Panc1 (cell line): ENCODE measurements at regions not wholly inside any gene's neighbourhood (a gene's known extent, or its start where the extent isn't known, plus 50 kb on each side); places are given as distances from the start of the nearest gene placed in this dataset.

Experiments
- ATAC-seq: fragments of 200-7000 bp; cut with Tn5 transposase; 2 replicates; pipeline ENCODE4 v1.9.1; 2020; ENCODE audit warnings: mild to moderate bottlenecking, moderate library complexity
- BruUV-seq: library from RNA; stranded (reverse); fragments of 400-500 nt; replicated peaks from 2 replicates; lab custom pipeline; 2021; lab: Mats Ljungman, UMichigan
- CTCF ChIA-PET: fragments of 300-600 bp; sonication (Branson Sonifier 250); formaldehyde crosslinking; loops from one replicate; lab custom pipeline; 2022; ENCODE audit warnings: antibody characterized with exemption; lab: Charles Lee
- POLR2A ChIA-PET: fragments of 300-600 bp; sonication (Branson Sonifier 250); formaldehyde crosslinking; loops from one replicate; lab custom pipeline; 2022; ENCODE audit warnings: antibody characterized with exemption; lab: Charles Lee
- DNase-seq: peaks from one replicate; pipeline ENCODE4 v3.0.0-alpha.2; 2010; ENCODE audit warnings: low read depth, low spot score
- H3K27ac ChIP-seq: 2 replicates; pipeline ENCODE4 v1.5.1; 2011; ENCODE audit warnings: mild to moderate bottlenecking, low read length, inconsistent platforms
- H3K27me3 ChIP-seq: fragments of 200-500 bp; sonication (Bioruptor generic); 2 replicates; pipeline ENCODE4 v1.6.0; 2014; ENCODE audit warnings: low read length, inconsistent platforms; ENCODE audit not compliant: control insufficient read depth, insufficient read depth
- H3K36me3 ChIP-seq: fragments of 200-500 bp; sonication (Bioruptor generic); 2 replicates; pipeline ENCODE4 v1.5.1; 2014; ENCODE audit warnings: inconsistent platforms, mild to moderate bottlenecking, low read length, moderate library complexity; ENCODE audit not compliant: control insufficient read depth, insufficient read depth
- H3K4me1 ChIP-seq: 2 replicates; pipeline ENCODE4 v1.5.1; 2011; ENCODE audit warnings: inconsistent platforms, mild to moderate bottlenecking, low read length, moderate library complexity; ENCODE audit not compliant: control insufficient read depth, insufficient read depth
- H3K4me3 ChIP-seq, 2 experiments: 2 replicates each; pipeline ENCODE4 v1.5.1; 2011 to 2012; ENCODE audit warnings: low read depth in 2 of 2, low read length in 2 of 2, mild to moderate bottlenecking in 2 of 2, inconsistent platforms in 1 of 2, moderate library complexity in 1 of 2
- H3K9me3 ChIP-seq: fragments of 200-500 bp; sonication (Bioruptor generic); 2 replicates; pipeline ENCODE4 v1.5.1; 2014; ENCODE audit warnings: low read depth, mild to moderate bottlenecking, inconsistent platforms, low read length, moderate library complexity; ENCODE audit not compliant: control insufficient read depth, insufficient read depth
- CTCF ChIP-seq: fragments of 450-650 bp; IDR thresholded peaks from 2 replicates; pipeline ENCODE4 v1.5.1; 2017; ENCODE audit warnings: mild to moderate bottlenecking
- POLR2AphosphoS5 ChIP-seq: IDR thresholded peaks from 2 replicates; pipeline ENCODE4 v1.6.1; 2012; ENCODE audit warnings: mild to moderate bottlenecking, low read depth, low read length, moderate library complexity
- REST ChIP-seq, 2 experiments: IDR thresholded peaks; 2 replicates each; pipeline ENCODE4 v1.6.1; 2011 to 2012; ENCODE audit warnings: low read depth in 2 of 2, control low read depth in 1 of 2, low read length in 1 of 2, mild to moderate bottlenecking in 1 of 2, moderate library complexity in 1 of 2; ENCODE audit not compliant: insufficient read depth in 1 of 2
- SIN3A ChIP-seq: IDR thresholded peaks from 2 replicates; pipeline ENCODE4 v1.6.1; 2012; ENCODE audit warnings: low read depth, mild to moderate bottlenecking, low read length, moderate library complexity, borderline replicate concordance; ENCODE audit not compliant: insufficient read depth
- TCF7L2 ChIP-seq: IDR thresholded peaks from 2 replicates; pipeline ENCODE4 v1.6.1; 2011; ENCODE audit warnings: mild to moderate bottlenecking, low read depth, low read length, inconsistent platforms
- in situ Hi-C: cut with HindIII; loops from 2 replicates; pipeline ENCODE4 v1.10.0; 2016; ENCODE audit warnings: low sequenced_read_pairs, low pct_unique_long_range_greater_than_20kb
- intact Hi-C: fragments of 100-400 bp; cut with micrococcal nuclease; formaldehyde crosslinking; loops from one replicate; pipeline ENCODE4 v1.10.0; 2022; ENCODE audit not compliant: unreplicated experiment

GRCh38 chr4:158995965-158996364, 106.9 kb upstream of the RAPGEF2 start:
- ATAC-seq: no peak
- BruUV-seq: no TSS peak
- no peaks in the 10 kb centered on the region; the same call in 1 of the 2 replicates for H3K4me1 ChIP-seq
- no peaks in the 10 kb centered on the region for H3K27me3 ChIP-seq
- no peaks in the 10 kb centered on the region for H3K36me3 ChIP-seq
- no peaks in the 10 kb centered on the region for H3K9me3 ChIP-seq
- no peak for TF ChIP-seq SIN3A
- TF ChIP-seq REST (IDR thresholded peaks at IDR 0.05; ENCODE audit: insufficient read depth in 1 of 2, low read depth in 2 of 2, low read length in 1 of 2): no peak
- no peak for TF ChIP-seq CTCF
- no peak for TF ChIP-seq POLR2AphosphoS5
- TF ChIP-seq TCF7L2: no peak
- in situ Hi-C loops: no loop called here
- no peak overlapping the region for H3K4me3 ChIP-seq
- intact Hi-C loops: no loop called here
- no peak for DNase-seq
- ChIA-PET CTCF (no interaction called here), POLR2A (no interaction called here)
- H3K27ac ChIP-seq: no peak overlapping the region

GRCh38 chr4:158996669-158997074, 106.2 kb upstream of the RAPGEF2 start:
- ChIA-PET CTCF (no interaction called here), POLR2A (no interaction called here)
- DNase-seq (peak; percentile 88), ATAC-seq (peak; percentile 94)
- BruUV-seq: no TSS peak
- Histone ChIP-seq H3K4me3 (no peak overlapping the region), H3K27ac (0 out of 2 replicates have a peak overlapping the region, but pooled peaks have one; percentile 34), H3K27me3 (no peaks in the 10 kb centered on the region), H3K36me3 (no peaks in the 10 kb centered on the region), H3K4me1 (no peaks in the 10 kb centered on the region; the same call in 1 of the 2 replicates), H3K9me3 (no peaks in the 10 kb centered on the region)
- in situ Hi-C loops: no loop called here
- TF ChIP-seq REST (IDR thresholded peaks at IDR 0.05; ENCODE audit: insufficient read depth in 1 of 2, low read depth in 2 of 2, low read length in 1 of 2) (no peak), CTCF (no peak), POLR2AphosphoS5 (no peak), SIN3A (no peak), TCF7L2 (no peak)
- intact Hi-C loops: no loop called here
